ENCODE measurements at regions not wholly inside any gene's neighbourhood (a gene's known extent, or its start where the extent isn't known, plus 50 kb on each side); places are given as distances from the start of the nearest gene placed in this dataset.

GRCh38 chr5:101482931-101483330, 579.8 kb upstream of the ST8SIA4 start (continued):
- TF ChIP-seq POU5F1 (IDR thresholded peaks at IDR 0.05; ENCODE audit: low read depth, low read length) (no peak), MAFK (IDR thresholded peaks at IDR 0.05; ENCODE audit: low read depth, low read length) (no peak), SP4 (IDR thresholded peaks at IDR 0.05; ENCODE audit: low read length) (no peak)

All from H1 (cell line).